GM18870 (cell line): ENCODE measurements at regions not wholly inside any gene's neighbourhood (a gene's known extent, or its start where the extent isn't known, plus 50 kb on each side); places are given as distances from the start of the nearest gene placed in this dataset.

Experiments
- ATAC-seq: cut with Tn5 transposase; IDR thresholded peaks from one replicate; pipeline ENCODE4 v1.9.1; 2021; ENCODE audit warnings: moderate library complexity; ENCODE audit not compliant: unreplicated experiment

DNA sequence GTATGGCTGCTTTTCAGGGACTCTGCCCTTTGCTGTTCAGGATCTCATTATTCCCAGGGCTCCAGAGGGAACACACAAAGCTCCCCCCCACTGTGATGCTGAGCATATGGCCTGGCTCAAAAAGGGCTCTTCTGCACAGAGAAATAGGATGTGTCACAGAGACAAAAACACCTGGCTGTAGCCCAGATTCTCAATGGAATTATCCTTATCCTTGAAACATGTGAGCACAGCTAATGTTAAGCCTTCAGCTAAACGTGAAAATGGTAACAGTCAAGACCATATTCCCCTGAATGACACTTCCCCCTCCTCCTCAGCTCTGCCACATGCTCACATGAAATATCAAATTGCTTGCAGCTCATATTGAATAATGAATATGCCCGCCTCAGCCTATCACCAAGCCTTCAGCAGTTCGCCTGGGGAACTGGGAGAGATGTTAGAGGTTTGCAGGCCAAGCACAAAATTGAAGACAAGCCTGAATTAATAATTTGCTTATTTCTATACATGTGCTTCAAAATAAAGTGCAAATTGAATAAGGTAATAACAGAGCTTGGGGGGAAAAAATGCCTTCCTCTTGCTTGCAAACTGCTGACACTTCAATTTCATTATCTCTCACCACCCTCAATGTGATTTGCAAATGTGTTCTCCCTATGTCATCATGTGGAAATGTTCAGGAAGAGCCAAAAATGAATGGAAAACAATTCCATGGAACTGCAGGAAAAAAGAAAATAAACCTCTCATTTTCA is 181.0 kb upstream of the HNRNPA3 start:
- no peak for ATAC-seq

GRCh38 chr2:177036747-177037146 is 175.8 kb upstream of the HNRNPA3 start:
- ATAC-seq = no peak

DNA sequence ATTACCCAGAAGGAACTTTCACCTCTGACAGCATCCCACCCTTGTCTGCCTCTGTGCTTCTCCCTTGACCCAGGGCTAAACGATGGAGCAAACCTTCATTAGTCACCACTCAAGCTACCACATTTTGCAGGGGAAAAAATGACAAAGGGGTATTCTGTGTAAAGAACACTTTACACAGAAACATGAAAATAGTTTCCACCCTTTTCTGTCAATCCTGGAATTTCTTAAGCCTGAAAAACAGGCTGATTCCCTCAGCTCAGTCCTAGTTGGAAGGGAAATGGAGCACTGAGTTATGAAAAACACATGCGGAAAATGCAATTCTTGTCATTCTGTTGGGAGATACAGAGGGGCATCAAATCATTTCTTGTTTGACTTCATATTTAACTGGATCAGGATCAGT is 175.0 kb upstream of the HNRNPA3 start:
- no peak for ATAC-seq

GRCh38 chr2:177038787-177039484 is 173.7 kb upstream of the HNRNPA3 start:
- no peak for ATAC-seq

DNA sequence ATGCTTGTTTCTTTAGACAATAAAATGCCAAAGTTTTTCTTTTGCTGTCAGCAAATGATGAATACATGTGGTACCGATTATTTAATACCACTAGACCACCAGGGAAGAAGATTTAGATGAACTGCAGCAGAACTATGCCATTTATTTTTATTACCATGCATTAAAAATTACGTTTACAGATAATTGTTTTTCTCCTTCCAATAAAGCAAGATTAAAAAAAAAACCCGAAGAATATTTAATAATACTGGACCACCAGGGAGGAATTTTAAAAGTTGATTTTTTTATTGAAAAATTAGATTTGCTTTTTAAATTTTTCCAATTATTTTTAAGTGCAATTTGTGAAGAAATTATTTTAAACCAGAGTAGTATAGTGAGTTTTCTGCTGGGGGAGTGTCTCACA is 170.3 kb upstream of the HNRNPA3 start:
- ATAC-seq = no peak

- no peak for ATAC-seq
These were observed 167.9 kb upstream of the HNRNPA3 start for GRCh38 chr2:177044671-177045070.

DNA sequence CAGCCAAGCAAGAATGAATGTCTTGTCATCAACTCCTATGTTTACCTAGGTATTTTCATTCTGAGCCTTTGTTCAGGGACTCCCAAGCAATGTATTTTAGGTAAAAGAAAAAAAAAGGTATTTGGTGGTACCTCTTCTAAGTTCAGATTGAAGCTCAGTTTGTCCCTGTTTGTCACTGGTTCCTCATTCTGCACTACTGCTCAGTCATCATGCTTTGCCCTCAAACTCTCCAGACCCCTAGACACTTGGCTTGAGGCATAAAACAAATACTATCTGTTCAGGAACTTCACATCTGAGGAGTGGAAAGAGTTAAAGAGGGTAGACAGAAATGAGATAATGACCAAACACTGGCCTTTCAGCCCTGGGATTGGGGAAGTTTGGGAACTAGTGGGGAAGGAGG is 163.6 kb upstream of the HNRNPA3 start:
- no peak for ATAC-seq

DNA sequence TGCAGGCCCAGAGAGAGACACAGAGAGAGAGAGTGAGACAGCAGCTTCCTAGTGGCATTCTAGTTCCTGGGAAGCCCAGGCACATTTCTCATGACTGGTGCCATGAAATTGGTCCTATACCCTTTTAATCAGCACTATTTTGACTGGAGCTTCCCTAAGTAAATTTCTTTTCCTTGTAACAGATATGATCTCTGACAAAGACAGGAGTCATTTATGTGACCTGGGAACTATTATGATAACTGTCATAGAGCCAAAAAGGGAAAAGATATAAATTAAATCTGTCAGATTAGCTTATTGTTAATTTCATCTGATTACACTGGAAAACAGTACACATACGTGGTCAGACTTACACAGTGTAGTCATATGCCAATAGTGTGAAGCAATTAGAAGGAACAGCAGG is 161.3 kb upstream of the HNRNPA3 start:
- ATAC-seq = no peak

GRCh38 chr2:177052471-177052870 is 160.1 kb upstream of the HNRNPA3 start:
- ATAC-seq = no peak

DNA sequence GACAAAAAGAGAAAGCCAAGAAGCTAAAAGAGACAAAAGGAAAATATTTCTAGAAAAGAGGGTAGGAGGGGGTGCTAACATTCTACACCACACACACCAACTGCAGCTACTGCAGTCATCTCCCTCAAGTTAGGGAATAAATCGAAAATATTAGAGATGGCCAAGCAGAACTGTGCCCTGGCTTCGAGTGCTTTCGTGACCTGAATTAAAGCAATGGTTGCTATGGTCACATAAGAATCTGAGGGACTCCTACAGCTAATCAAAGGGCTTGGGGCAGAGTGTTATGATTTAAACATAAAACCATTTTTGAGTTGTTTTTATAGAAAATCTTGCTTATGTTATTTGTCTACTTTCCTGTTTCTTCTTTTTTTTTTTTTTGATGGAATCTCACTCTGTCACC is 159.6 kb upstream of the HNRNPA3 start:
- ATAC-seq = no peak

GRCh38 chr2:177053716-177054115 is 158.9 kb upstream of the HNRNPA3 start:
- no peak for ATAC-seq

DNA sequence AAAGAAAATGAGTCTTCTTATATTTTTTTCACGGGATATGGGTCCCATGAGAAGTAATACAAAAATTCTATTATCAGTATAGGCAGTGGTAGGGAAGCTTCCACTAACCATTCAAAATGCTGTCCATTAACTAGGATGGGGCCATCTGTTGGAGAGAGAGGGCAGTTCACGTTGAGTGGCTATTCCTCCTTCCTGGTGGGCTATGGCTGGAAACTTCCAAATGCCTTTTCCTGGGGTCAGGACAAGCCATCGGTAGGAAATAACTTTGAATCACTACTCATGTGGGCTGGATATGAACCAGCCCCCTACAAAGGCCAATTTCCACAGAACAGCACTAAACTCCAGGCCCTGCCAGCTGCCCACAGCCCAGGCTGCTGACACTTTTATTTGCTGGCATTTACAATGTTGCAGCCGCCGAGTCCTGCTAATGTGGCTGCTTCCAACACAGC is 156.1 kb upstream of the HNRNPA3 start:
- no peak for ATAC-seq

DNA sequence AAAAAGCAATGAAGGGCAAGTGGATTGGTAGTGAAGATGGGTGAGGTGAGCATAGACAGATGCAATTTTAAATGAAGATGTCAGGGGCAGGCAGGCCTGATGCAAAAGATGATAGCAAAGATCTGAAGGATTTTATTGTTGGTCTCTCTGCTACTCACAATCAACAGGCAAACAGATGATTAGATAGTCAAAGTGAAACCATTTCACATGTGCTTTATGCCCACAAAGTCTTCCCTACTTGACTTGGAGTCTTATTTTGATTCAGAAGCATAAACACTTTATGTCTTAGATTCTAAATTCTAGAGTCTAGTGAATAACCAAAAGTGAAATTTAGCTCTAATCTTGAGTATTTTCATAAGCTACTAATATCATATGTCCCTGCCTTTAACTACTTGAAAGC is 153.8 kb upstream of the HNRNPA3 start:
- peak; percentile 79 for ATAC-seq

GRCh38 chr2:177059293-177059692 is 153.3 kb upstream of the HNRNPA3 start:
- ATAC-seq = no peak

GRCh38 chr2:177063331-177063730 is 149.3 kb upstream of the HNRNPA3 start:
- no peak for ATAC-seq

DNA sequence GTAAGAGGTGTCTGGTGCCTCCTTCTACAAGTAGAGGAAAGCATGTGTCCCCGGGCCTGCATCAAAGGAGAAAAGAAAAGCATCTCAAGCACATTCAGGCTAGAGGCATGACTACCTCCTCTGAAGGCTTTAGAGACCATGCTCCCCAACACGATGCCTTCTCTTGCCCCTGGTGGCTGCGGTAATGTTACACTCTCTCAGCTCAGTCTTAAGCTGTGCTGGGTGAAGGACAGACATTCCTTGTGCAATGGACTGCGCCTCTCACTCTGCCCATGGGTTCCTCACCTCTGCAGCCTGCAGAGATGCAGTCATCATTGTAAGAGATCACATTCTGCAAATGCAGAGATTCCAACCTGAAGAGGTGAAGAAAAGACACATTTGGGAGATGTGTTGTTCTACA is 148.2 kb upstream of the HNRNPA3 start:
- no peak for ATAC-seq

DNA sequence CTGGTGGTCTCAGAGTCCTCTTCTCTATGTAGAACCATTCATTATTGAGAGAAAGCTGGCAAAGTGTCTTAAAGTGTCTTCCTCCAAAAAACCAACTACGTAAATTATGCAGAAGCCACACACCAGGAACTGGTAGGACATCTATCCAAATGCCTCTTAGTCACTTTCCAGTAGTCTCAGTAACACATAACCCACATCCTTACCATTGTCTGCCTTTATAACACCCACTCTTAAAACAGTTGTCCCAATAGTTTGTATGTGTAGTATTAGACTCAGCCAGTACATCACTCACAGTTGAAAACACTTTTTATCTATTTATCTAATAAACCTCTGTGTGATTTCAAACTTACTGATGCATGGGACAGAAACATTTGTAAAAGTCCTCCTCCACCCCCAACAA is 143.6 kb upstream of the HNRNPA3 start:
- no peak for ATAC-seq

DNA sequence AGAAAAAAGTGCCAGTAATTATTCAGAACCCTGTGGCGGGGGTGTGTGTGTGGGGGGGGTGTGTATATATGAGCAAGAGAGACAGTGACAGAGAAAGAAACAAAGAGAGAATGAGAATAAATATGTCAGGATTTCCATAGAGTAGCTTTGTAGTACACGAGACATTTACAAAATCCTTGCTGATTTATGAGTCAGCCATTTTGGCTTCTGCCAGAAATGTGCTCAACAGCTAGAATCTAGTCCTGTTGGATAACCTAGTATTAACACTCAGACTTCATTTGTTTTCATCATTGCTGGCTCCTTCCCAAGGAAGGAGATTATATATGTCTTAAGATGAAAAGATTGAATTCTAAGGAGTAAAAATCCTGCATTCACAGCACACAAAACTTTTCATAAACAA is 140.5 kb upstream of the HNRNPA3 start:
- no peak for ATAC-seq

- no peak for ATAC-seq
These were observed 139.0 kb upstream of the HNRNPA3 start for GRCh38 chr2:177073611-177074010.

DNA sequence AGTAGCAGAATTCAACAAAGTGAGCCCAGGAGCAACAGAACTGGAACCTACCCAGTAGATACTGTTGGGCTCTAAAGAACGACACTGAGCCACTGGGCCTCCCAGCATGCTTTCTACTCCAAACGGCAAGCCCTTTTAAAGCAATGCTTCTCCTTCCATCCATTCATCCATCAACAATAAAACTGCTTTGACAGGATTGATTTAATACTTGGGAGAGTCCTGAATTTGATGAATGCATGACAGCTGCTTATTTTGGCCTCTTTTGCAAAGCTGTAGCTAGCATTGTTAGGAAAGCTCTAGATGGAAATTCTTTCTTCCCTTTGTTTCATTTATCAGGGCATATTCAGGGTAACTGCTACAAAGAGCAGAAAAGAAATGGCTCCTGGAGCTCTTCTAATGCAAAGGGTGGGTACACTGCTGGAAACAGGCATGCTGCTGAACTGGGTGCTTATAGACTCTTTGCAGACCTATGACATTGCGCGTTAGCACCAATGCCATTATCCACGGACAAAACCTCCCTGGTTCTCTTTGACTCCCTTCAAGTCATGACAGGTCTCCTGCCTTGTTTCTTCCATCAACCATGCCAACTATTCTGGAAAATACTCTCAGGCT is 138.4 kb upstream of the HNRNPA3 start:
- no peak for ATAC-seq

GRCh38 chr2:177075254-177075653 is 137.3 kb upstream of the HNRNPA3 start:
- no peak for ATAC-seq

- ATAC-seq = no peak
These were observed 135.9 kb upstream of the HNRNPA3 start for GRCh38 chr2:177076636-177077179.
